Stimulated activated CD8-positive, alpha-beta memory T cell treated with anti-CD3 and anti-CD28 coated beads, Interleukin-15, amount 100 ng/mL, for 48 hours (primary cell): ENCODE measurements at regions not wholly inside any gene's neighbourhood (a gene's known extent, or its start where the extent isn't known, plus 50 kb on each side); places are given as distances from the start of the nearest gene placed in this dataset.
"Not testable (repeated sequence)": the region's sequence is repeated elsewhere in the genome, so short reads cannot be mapped to it uniquely, and the experiment has no call there.

Source experiments
- DNase-seq, 2 donors: peaks; one replicate each; pipeline ENCODE4 v3.0.0-alpha.2; 2020; ENCODE audit warnings: low read depth in 2 of 2

DNA sequence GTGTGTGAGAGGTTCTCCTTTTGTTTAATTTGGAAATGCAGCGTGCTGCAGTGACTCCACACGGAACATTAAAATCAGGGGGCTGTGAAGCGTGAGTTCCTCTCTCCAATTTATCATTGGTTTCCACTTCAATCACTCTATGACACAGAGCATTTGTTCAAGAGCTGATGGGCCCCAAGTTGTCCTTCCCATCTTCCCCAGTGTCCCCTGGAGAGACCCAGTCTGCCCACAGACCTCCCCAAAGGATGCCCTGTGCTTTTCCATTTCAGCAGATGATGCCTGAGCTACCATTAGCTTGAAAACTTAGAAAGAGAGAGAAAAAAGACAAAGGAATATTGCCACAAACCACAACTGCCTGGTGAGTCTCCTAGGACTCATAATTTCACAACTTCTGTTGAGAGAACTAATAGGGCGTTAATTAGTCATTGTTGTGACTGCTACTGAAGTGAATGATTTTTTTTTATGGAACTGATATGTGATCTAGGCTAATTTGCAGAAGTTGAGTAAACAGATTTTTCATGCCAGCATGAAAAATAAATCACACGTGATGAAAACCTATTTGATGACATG is 772.7 kb downstream of the SEMA5A start:
- no peak for DNase-seq

- DNase-seq, result no peak
Observed at GRCh38 chr5:8784692-8785091, 761.2 kb downstream of the SEMA5A start.

GRCh38 chr5:8788246-8788645 is 757.6 kb downstream of the SEMA5A start:
- DNase-seq, result no peak

DNA sequence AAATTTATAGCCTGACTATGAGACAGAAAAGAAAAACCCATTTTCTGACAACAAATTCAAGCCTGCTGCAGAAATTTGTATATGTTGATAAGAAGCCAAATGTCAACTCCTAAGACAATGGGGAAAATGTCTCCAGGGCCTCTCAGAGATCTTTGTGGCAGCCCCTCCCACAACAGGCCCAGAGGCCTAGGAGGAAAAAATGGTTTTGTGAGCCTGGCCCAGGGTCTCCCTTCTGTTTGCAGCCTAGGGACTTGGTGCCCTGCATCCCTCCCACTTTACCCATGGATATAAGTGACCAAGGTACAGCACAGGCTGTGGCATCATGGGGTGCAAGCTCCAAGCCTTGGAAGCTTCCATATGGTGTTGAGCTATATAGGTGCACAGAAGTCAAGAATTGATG is 740.2 kb downstream of the SEMA5A start:
- no peak for DNase-seq

DNA sequence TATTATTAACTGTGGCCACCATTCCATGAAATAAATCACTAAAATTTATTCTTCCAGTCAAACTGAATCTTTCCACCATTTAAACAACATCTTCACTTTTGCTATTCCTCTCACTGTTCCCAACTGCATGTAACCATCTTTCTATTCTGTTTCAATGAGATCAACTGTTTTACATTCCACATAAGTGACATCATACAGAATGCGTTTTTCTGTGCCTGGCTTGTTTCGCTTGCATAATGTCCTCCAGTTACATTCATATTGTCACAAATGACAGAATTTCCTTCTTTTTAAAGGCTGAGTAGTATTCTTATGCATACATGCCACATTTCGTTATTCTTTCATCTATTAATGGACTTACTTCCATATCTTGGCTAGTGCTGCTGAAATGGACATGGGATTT is 738.2 kb downstream of the SEMA5A start:
- DNase-seq, result no peak

- no peak for DNase-seq
Observed at GRCh38 chr5:8811581-8811980, 734.3 kb downstream of the SEMA5A start.

GRCh38 chr5:8813180-8813579 is 732.7 kb downstream of the SEMA5A start:
- no peak for DNase-seq

- no peak for DNase-seq
Observed at GRCh38 chr5:8814105-8814504, 731.8 kb downstream of the SEMA5A start.

DNA sequence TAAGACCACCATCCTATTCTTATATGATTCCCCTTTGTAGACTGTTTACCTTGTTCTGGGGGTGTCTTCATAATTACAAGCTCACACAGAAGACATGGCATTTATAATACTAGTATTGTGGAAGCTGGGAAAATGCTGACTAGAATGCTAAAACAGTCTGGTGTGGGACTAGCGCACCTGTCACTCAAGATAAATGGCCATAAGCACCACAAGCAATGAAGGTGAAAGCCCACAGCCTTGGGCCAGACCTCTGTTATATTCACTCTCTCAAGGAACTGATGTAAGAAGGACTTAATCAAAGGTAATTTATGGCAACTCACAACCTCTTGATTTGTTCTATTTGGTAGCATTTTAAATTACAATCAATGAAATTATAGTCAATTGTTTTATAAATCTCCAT is 721.5 kb downstream of the SEMA5A start:
- no peak for DNase-seq

DNA sequence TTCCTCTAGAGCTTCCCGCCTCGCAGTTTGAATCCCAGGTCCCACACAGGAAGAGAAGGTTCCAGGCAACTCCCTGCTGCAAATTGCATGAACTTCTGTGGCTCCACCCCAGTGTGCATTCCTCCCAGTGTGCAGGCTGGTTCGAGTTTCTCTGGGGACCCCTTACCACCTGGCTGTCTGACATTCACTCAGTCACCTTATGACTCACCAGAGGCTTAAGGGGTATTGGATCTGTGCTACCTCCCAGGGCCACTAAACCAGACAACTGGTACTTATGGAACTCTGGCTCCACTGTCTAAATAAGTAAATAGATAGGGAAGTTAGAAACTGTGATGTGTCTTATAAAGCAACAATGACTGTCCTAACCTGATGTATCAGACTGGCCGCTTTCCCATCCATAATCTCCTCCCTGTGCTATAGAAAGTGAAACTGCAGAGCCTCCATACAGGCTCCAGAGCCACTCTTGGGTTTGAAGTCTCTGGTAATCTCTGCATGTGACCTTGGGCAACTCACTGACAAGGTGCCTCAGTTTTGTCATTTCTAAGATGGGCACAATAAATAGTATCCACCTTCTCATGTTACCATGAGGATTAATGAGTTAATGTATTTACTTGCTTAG is 720.6 kb downstream of the SEMA5A start:
- DNase-seq, result no peak

DNA sequence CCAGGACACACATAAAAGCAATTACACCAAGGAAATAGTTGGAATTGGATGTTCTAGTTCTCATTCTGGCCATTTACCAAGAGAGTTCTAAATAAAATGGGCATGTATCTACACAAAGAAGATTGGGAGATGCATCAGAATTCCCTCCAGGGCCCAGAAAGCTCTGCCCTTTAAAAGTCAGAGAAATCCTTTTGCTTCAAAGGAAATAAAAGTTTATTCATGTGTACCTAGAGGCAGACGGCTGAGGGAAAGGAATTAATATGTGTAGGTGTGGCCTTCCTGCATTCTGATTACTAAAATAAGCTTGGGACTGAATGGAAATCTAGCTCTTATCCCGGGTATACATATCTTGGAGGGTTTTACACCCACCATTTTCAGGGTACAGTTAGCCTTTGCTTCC is 719.4 kb downstream of the SEMA5A start:
- DNase-seq, result no peak

GRCh38 chr5:8827696-8828095 is 718.2 kb downstream of the SEMA5A start:
- no peak for DNase-seq

DNA sequence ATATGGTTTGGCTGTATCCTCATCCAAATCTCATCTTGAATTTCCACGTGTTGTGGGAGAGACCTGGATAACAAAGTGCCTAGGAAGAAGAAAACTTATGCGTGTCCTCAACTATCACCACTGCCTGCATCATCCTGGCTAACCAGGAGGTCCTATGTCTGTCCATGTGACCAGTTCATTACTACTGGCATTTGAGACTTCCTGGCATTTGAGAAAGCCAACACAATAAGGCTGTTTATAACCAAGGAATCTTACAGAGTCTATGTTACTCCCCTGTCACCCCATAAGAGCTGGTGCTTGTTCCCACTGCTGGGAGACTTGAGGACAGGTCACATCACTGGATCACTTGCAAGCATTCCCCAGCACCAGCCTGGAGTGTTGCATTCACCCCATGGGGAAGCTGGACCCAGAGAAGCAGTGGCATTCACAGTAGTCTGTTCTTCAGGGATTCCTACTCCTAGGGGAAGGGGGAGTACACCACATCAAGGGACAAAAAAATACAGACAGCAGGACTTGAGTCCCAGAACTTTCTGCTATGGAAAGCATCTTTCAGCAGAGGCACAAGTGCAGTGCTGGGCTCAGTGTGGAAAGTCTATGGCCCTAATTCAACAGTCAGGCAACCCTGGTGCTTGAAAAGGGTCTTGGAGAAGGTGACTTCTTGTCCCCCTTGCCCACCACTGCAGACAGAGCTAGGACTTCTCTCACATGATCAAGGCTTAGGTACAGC is 717.1 kb downstream of the SEMA5A start:
- DNase-seq, result no peak

DNA sequence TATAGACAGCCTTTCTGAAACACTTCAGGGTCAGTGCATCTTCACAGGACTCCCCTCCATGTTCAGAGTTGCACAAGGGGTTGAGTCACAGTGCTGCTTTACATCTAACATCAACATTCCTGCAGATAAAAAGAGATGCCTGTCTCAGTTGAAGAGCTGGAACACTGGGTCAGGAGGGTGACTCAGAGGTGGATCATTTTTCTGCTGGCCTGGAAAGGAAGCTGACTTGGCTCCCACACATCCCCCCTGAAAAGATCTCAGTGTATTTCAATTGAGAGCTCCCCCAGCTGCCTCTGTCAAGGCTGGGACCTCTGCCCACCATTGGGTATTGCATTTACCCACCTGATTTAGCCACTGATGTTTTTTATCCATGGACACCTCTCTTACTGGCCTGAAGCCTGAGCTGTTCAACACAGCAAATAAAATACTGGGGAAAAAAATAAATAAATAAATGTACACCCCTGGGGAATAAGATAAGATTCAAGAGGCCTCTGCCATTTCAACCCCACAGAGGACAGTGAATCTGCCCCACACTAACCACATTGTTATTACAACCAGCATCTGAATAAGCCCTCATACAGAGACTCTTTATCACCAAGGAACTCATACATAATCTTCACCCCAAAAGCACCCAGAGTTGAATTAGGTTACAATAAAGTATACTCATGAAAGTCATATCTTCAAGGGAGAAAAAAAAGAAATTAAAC is 716.4 kb downstream of the SEMA5A start:
- DNase-seq, result no peak

DNA sequence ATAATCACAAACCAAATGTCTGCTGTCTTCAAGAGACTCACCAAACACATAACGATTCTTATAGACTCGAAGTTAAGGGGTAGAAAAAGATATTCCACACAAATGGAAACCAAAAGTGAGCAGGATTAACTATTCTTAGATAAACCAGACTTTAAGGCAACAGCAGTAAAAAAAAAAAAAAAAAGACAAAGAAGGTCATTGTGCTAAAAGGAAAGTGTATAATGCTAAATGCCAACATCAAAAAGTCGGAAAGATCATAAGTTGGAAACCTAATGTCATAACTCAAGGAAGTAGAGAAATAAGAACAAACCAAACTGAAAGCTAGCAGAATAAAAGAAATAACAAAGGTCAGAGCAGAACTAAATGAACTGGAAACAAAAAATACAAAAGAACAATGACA is 714.6 kb downstream of the SEMA5A start:
- no peak for DNase-seq

- DNase-seq, result no peak
Observed at GRCh38 chr5:8831854-8832253, 714.0 kb downstream of the SEMA5A start.

- DNase-seq, result no peak
Observed at GRCh38 chr5:8839361-8840055, 706.4 kb downstream of the SEMA5A start.

DNA sequence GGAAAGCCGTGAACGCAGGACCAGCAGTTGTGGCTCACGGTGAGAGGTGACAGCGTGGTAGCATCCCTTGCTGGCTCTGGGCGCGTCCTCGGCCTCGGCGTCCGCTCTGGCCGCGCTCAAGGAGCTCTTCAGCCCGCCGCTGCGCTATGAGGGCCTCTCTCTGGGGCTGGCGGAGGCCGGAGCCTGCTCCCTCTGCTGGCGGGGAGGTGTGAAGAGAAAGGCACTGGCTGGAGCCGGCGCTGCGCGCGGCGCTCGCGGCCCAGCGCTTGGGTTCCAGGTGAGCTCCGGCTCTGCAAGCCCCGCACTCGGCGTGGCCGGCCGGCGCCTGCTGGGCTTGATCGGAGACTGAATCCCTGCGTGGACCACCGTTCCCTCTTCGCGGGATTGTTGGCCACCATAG is 705.6 kb downstream of the SEMA5A start:
- DNase-seq, result no peak

DNA sequence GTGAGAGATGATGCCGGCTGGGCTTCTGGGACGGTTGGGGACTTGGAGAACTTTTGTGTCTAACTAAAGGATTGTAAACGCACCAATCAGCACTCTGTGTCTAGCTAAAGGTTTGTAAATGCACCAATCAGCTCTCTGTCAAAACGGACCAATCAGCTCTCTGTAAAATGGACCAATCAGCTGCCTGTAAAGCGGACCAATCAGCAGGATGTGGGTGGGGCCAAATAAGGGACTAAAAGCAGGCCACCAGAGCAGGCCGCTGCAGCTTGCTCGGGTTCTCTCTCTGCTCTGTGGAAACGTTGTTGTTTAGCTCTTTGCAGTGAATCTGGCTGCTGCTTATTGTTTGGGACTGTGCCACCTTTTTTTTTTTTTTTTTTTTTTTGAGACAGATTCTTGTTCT is 705.1 kb downstream of the SEMA5A start:
- DNase-seq, result not testable (repeated sequence)

GRCh38 chr5:8842971-8843551 is 702.8 kb downstream of the SEMA5A start:
- no peak for DNase-seq

DNA sequence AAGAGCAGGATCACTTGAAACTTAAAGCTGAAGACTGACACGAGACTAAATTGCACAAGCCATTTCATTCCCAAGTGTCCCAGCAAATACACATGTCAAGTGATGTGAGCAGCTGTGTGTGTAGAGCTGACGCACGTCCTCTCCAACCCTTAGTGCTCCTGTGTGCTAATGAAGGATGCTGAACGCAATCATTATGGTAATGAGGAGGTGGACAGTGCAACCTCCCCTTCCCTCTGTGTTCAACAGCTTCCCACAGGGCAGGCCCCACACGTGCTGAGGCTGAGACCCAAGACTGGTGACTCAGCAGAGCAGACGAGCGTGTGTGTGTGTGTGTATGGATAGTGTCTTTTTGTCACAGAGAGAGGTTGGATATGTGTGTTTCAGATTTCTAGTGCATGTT is 702.1 kb downstream of the SEMA5A start:
- no peak for DNase-seq

DNA sequence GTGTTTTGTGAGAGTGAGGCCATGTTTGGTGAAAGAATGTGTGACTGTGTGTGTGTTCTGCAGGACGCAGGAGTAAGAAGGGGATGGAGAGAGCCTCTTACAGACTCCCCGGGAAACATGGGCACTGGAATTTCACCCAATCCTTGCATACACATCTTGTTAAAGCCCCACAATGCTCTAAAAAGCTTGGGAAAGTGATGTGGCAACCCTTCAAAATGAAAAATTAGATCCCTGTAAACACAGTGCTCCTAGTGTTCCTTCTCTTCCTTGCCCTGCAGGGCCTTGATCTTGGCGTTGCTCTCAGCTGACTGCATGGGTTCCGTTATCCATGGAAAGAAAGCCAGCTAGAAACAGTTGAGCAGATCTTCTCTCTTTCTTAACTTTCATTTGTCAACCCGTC is 701.7 kb downstream of the SEMA5A start:
- no peak for DNase-seq
